Brain microvascular endothelial cell (primary cell): ENCODE measurements at regions not wholly inside any gene's neighbourhood (a gene's known extent, or its start where the extent isn't known, plus 50 kb on each side); places are given as distances from the start of the nearest gene placed in this dataset.
"Not testable (repeated sequence)": the region's sequence is repeated elsewhere in the genome, so short reads cannot be mapped to it uniquely, and the experiment has no call there.

Experiments
- DNase-seq: peaks from one replicate; pipeline ENCODE4 v3.0.0-alpha.2; 2020
- H3K27ac ChIP-seq: fragments of 250-450 bp; sonication (Bioruptor Pico); 2 replicates; pipeline ENCODE4 v1.5.1; 2020; ENCODE audit warnings: mild to moderate bottlenecking, moderate library complexity
- H3K27me3 ChIP-seq: fragments of 250-450 bp; sonication (Bioruptor Pico); replicated peaks from 2 replicates; pipeline ENCODE4 v1.5.1; 2020; ENCODE audit warnings: mild to moderate bottlenecking
- H3K36me3 ChIP-seq: fragments of 250-450 bp; sonication (Bioruptor Pico); replicated peaks from 2 replicates; pipeline ENCODE4 v1.5.1; 2020; ENCODE audit warnings: mild to moderate bottlenecking
- H3K4me3 ChIP-seq: 2 replicates; pipeline ENCODE4 v1.5.1; 2011; ENCODE audit warnings: low read depth, mild to moderate bottlenecking, control low read depth, low read length, moderate library complexity
- CTCF ChIP-seq: IDR thresholded peaks from 2 replicates; pipeline ENCODE4 v1.5.1; 2011; ENCODE audit warnings: low read depth, mild to moderate bottlenecking, moderate library complexity, low read length, control low read depth, inconsistent platforms; ENCODE audit errors: missing control alignments
- in situ Hi-C: cut with HindIII; loops from 2 replicates; pipeline ENCODE4 v1.10.0; 2017; ENCODE audit warnings: low sequenced_read_pairs, low pct_ligation_motif_present

- Histone ChIP-seq H3K36me3 (no peaks in the 10 kb centered on the region), H3K4me3 (no peak overlapping the region), H3K27me3 (no peaks in the 10 kb centered on the region), H3K27ac (no peak overlapping the region)
- no peak for TF ChIP-seq CTCF
- in situ Hi-C loops = no loop called here
- no peak for DNase-seq
Observed at GRCh38 chr10:37067576-37067975, 57.8 kb upstream of the ANKRD30A start.

- H3K36me3 ChIP-seq, H3K27me3 ChIP-seq, in situ Hi-C loops, DNase-seq, H3K4me3 ChIP-seq, H3K27ac ChIP-seq: not testable (repeated sequence)
Observed at GRCh38 chr10:37062296-37062695, 63.1 kb upstream of the ANKRD30A start.

GRCh38 chr10:37057261-37057660 is 68.1 kb upstream of the ANKRD30A start:
- no peak for TF ChIP-seq CTCF
- no peak overlapping the region for H3K27ac ChIP-seq
- H3K27me3 ChIP-seq = no peaks in the 10 kb centered on the region
- no peak for DNase-seq
- in situ Hi-C loops = no loop called here
- no peak overlapping the region for H3K4me3 ChIP-seq
- H3K36me3 ChIP-seq = no peaks in the 10 kb centered on the region

- no peaks in the 10 kb centered on the region for H3K27me3 ChIP-seq
- H3K36me3 ChIP-seq = no peaks in the 10 kb centered on the region
- DNase-seq = no peak
- TF ChIP-seq CTCF = no peak
- in situ Hi-C loops = no loop called here
- no peak overlapping the region for H3K4me3 ChIP-seq
- no peak overlapping the region for H3K27ac ChIP-seq
Observed at GRCh38 chr10:37053476-37053875, 71.9 kb upstream of the ANKRD30A start.

GRCh38 chr10:37049982-37050381 is 75.4 kb upstream of the ANKRD30A start:
- H3K4me3 ChIP-seq, H3K36me3 ChIP-seq, H3K27me3 ChIP-seq, H3K27ac ChIP-seq, in situ Hi-C loops, DNase-seq: not testable (repeated sequence)

- H3K4me3 ChIP-seq, H3K36me3 ChIP-seq, in situ Hi-C loops, H3K27me3 ChIP-seq, H3K27ac ChIP-seq, DNase-seq: not testable (repeated sequence)
Observed at GRCh38 chr10:37044319-37044718, 81.1 kb upstream of the ANKRD30A start.

- Histone ChIP-seq H3K27me3 (no peaks in the 10 kb centered on the region), H3K27ac (no peak overlapping the region), H3K36me3 (no peaks in the 10 kb centered on the region), H3K4me3 (no peak overlapping the region)
- DNase-seq = no peak
- in situ Hi-C loops = no loop called here
- no peak for TF ChIP-seq CTCF
Observed at GRCh38 chr10:37035853-37036252, 89.5 kb upstream of the ANKRD30A start.
